Hepatocyte (in vitro differentiated cells): ENCODE measurements at regions not wholly inside any gene's neighbourhood (a gene's known extent, or its start where the extent isn't known, plus 50 kb on each side); places are given as distances from the start of the nearest gene placed in this dataset.

Experiments
- CTCF ChIP-seq: fragments of 200-600 bp; sonication (generic); IDR thresholded peaks from 2 replicates; pipeline ENCODE4 v1.5.1; 2016; ENCODE audit warnings: antibody characterized with exemption, mild to moderate bottlenecking; ENCODE audit not compliant: poor library complexity
- EZH2 ChIP-seq: fragments of 200-600 bp; sonication (generic); IDR thresholded peaks from 2 replicates; pipeline ENCODE4 v1.6.1; 2016; ENCODE audit warnings: antibody characterized with exemption, mild to moderate bottlenecking, borderline replicate concordance
- EZH2phosphoT487 ChIP-seq: fragments of 200-600 bp; sonication (generic); IDR thresholded peaks from one replicate; pipeline ENCODE4 v1.6.1; 2018; ENCODE audit warnings: antibody characterized with exemption, mild to moderate bottlenecking, low read depth, moderate library complexity; ENCODE audit not compliant: unreplicated experiment, severe bottlenecking

GRCh38 chr1:98366343-98366742 lies 295.2 kb upstream of the SNX7 start:
- TF ChIP-seq CTCF (no peak), EZH2phosphoT487 (no peak), EZH2 (no peak)
